ENCODE measurements at regions not wholly inside any gene's neighbourhood (a gene's known extent, or its start where the extent isn't known, plus 50 kb on each side); places are given as distances from the start of the nearest gene placed in this dataset.

- Histone ChIP-seq H3K4me3 (no peak overlapping the region), H3K36me3 (no peaks in the 10 kb centered on the region), H3K4me1 (replicated peaks) (no peaks in the 10 kb centered on the region), H3K27ac (no peak overlapping the region), H3K9me3 (no peaks in the 10 kb centered on the region), H3K27me3 (replicated peaks; ENCODE audit: insufficient read depth) (no peaks in the 10 kb centered on the region)
- intact Hi-C loops (cut with DNase I), result no loop called here
- no peak for DNase-seq (ENCODE audit: low spot score)
- TF ChIP-seq POLR2AphosphoS5 (IDR thresholded peaks at IDR 0.05) (no peak), CTCF (IDR thresholded peaks at IDR 0.05) (no peak), POLR2A (IDR thresholded peaks at IDR 0.05) (no peak)
- WGBS, result 90% methylated on average over 24 of the region's 24 CpGs
Observed at GRCh38 chr16:35751191-35751941, 2292.0 kb downstream of the TP53TG3F start.

GRCh38 chr16:35752012-35752772 lies 2292.8 kb downstream of the TP53TG3F start:
- Histone ChIP-seq H3K4me3 (no peak overlapping the region), H3K27me3 (replicated peaks; ENCODE audit: insufficient read depth) (no peaks in the 10 kb centered on the region), H3K4me1 (replicated peaks) (no peaks in the 10 kb centered on the region), H3K27ac (no peak overlapping the region), H3K36me3 (no peaks in the 10 kb centered on the region), H3K9me3 (no peaks in the 10 kb centered on the region)
- no peak for DNase-seq (ENCODE audit: low spot score)
- intact Hi-C loops (cut with DNase I), result no loop called here
- WGBS, result 90% methylated on average over 16 of the region's 18 CpGs
- TF ChIP-seq POLR2A (IDR thresholded peaks at IDR 0.05), result no peak
- TF ChIP-seq CTCF (IDR thresholded peaks at IDR 0.05), result no peak
- TF ChIP-seq POLR2AphosphoS5 (IDR thresholded peaks at IDR 0.05), result no peak

GRCh38 chr16:35752773-35753558 lies 2293.6 kb downstream of the TP53TG3F start:
- intact Hi-C loops (cut with DNase I), result no loop called here
- no peaks in the 10 kb centered on the region for H3K36me3 ChIP-seq
- no peaks in the 10 kb centered on the region for H3K9me3 ChIP-seq
- TF ChIP-seq POLR2AphosphoS5 (IDR thresholded peaks at IDR 0.05) (no peak), POLR2A (IDR thresholded peaks at IDR 0.05) (no peak), CTCF (IDR thresholded peaks at IDR 0.05) (no peak)
- no peak overlapping the region for H3K4me3 ChIP-seq
- WGBS, result 91% methylated on average over 22 of the region's 22 CpGs
- no peak for DNase-seq (ENCODE audit: low spot score)
- H3K27ac ChIP-seq, result no peak overlapping the region
- H3K27me3 ChIP-seq (replicated peaks; ENCODE audit: insufficient read depth), result no peaks in the 10 kb centered on the region
- no peaks in the 10 kb centered on the region for H3K4me1 ChIP-seq (replicated peaks)

- no peak overlapping the region for H3K27ac ChIP-seq
- DNase-seq (ENCODE audit: low spot score), result no peak
- H3K4me3 ChIP-seq, result no peak overlapping the region
- TF ChIP-seq POLR2AphosphoS5 (IDR thresholded peaks at IDR 0.05), result no peak
- no peak for TF ChIP-seq POLR2A (IDR thresholded peaks at IDR 0.05)
- TF ChIP-seq CTCF (IDR thresholded peaks at IDR 0.05), result no peak
- H3K36me3 ChIP-seq, result no peaks in the 10 kb centered on the region
- intact Hi-C loops (cut with DNase I), result no loop called here
- WGBS, result 75% methylated on average over 12 of the region's 12 CpGs
- no peaks in the 10 kb centered on the region for H3K9me3 ChIP-seq
- H3K4me1 ChIP-seq (replicated peaks), result no peaks in the 10 kb centered on the region
- no peaks in the 10 kb centered on the region for H3K27me3 ChIP-seq (replicated peaks; ENCODE audit: insufficient read depth)
Observed at GRCh38 chr16:35753559-35754390, 2294.4 kb downstream of the TP53TG3F start.

Measured in prostate gland (tissue), 2 donors.